ENCODE measurements at regions not wholly inside any gene's neighbourhood (a gene's known extent, or its start where the extent isn't known, plus 50 kb on each side); places are given as distances from the start of the nearest gene placed in this dataset.

- FAIRE-seq (no peak), DNase-seq (ENCODE audit: insufficient read length, low spot score) (no peak)
- no peak for TF ChIP-seq CTCF (IDR thresholded peaks at IDR 0.05; ENCODE audit: insufficient read depth, missing control alignments)
Measured at GRCh38 chr2:15112216-15112615, 448.9 kb downstream of the NBAS start.

GRCh38 chr2:15115776-15116175 is 445.4 kb downstream of the NBAS start:
- TF ChIP-seq CTCF (IDR thresholded peaks at IDR 0.05; ENCODE audit: insufficient read depth, missing control alignments), result no peak
- DNase-seq (ENCODE audit: insufficient read length, low spot score), result no peak
- FAIRE-seq, result no peak

- no peak for TF ChIP-seq CTCF (IDR thresholded peaks at IDR 0.05; ENCODE audit: insufficient read depth, missing control alignments)
- no peak for DNase-seq (ENCODE audit: insufficient read length, low spot score)
- FAIRE-seq, result no peak
Measured at GRCh38 chr2:15116830-15117229, 444.3 kb downstream of the NBAS start.

Data from D721Med (cell line).